ENCODE measurements at regions not wholly inside any gene's neighbourhood (a gene's known extent, or its start where the extent isn't known, plus 50 kb on each side); places are given as distances from the start of the nearest gene placed in this dataset.
"Not testable (repeated sequence)": the region's sequence is repeated elsewhere in the genome, so short reads cannot be mapped to it uniquely, and the experiment has no call there.

- Histone ChIP-seq H3K4me3 (no peak overlapping the region), H3K9me3 (peaks cover 0 to 5% (median 0%) of the 10 kb centered on the region in 12 donors), H3K36me3 (no peaks in the 10 kb centered on the region), H3K27me3 (peaks cover 0 to 6% (median 0%) of the 10 kb centered on the region in 9 donors), H3K27ac (no peak overlapping the region), H3K4me1 (no peaks in the 10 kb centered on the region)
- TF ChIP-seq POLR2A (IDR thresholded peaks at IDR 0.05) (no peak), CTCF (IDR thresholded peaks at IDR 0.05) (no peak)
- ATAC-seq, result no peak
- intact Hi-C loops (cut with DNase I), result no loop called here
- DNase-seq, result no peak
Observed at GRCh38 chrX:27254656-27255055, 208.5 kb downstream of the PPP4R3C start.

GRCh38 chrX:27251369-27251768 lies 211.8 kb downstream of the PPP4R3C start:
- ATAC-seq, result no peak
- Histone ChIP-seq H3K9me3 (peaks cover 0 to 3% (median 0%) of the 10 kb centered on the region in 12 donors), H3K27me3 (peaks cover 0 to 6% (median 0%) of the 10 kb centered on the region in 9 donors), H3K4me3 (no peak overlapping the region), H3K27ac (no peak overlapping the region), H3K36me3 (no peaks in the 10 kb centered on the region), H3K4me1 (no peaks in the 10 kb centered on the region)
- intact Hi-C loops (cut with DNase I), result no loop called here
- WGBS, 4 donors, result 42 to 68% (median 48%) methylated on average over 3 of the region's 3 CpGs
- DNase-seq, result no peak
- TF ChIP-seq POLR2A (IDR thresholded peaks at IDR 0.05), result no peak
- no peak for TF ChIP-seq CTCF (IDR thresholded peaks at IDR 0.05)

GRCh38 chrX:27242581-27242980 lies 220.6 kb downstream of the PPP4R3C start:
- 34 to 52% (median 39%) methylated on average over 1 of the region's 1 CpG for WGBS, 4 donors
- no peak for ATAC-seq
- Histone ChIP-seq H3K27ac (no peak overlapping the region), H3K36me3 (no peaks in the 10 kb centered on the region), H3K27me3 (no peaks in the 10 kb centered on the region), H3K4me3 (no peak overlapping the region), H3K9me3 (peaks cover 0 to 14% (median 0%) of the 10 kb centered on the region in 12 donors), H3K4me1 (no peaks in the 10 kb centered on the region)
- DNase-seq, result no peak
- TF ChIP-seq POLR2A (IDR thresholded peaks at IDR 0.05) (no peak), CTCF (IDR thresholded peaks at IDR 0.05) (no peak)
- intact Hi-C loops (cut with DNase I), result no loop called here

GRCh38 chrX:27241981-27242380 lies 221.2 kb downstream of the PPP4R3C start:
- no peaks in the 10 kb centered on the region for H3K27me3 ChIP-seq
- DNase-seq, result no peak
- no peak for ATAC-seq
- TF ChIP-seq CTCF (IDR thresholded peaks at IDR 0.05), result no peak
- no peak for TF ChIP-seq POLR2A (IDR thresholded peaks at IDR 0.05)
- H3K4me1 ChIP-seq, result no peaks in the 10 kb centered on the region
- no peaks in the 10 kb centered on the region for H3K36me3 ChIP-seq
- peaks cover 0 to 14% (median 0%) of the 10 kb centered on the region in 12 donors for H3K9me3 ChIP-seq
- H3K4me3 ChIP-seq, result no peak overlapping the region
- intact Hi-C loops (cut with DNase I), result no loop called here
- H3K27ac ChIP-seq, result no peak overlapping the region

- H3K27ac ChIP-seq; H3K27me3 ChIP-seq; H3K36me3 ChIP-seq; DNase-seq; H3K4me3 ChIP-seq; intact Hi-C loops (cut with DNase I); H3K4me1 ChIP-seq; ATAC-seq: not testable (repeated sequence)
- WGBS, 4 donors, result 84 to 96% (median 91%) methylated on average over 4 of the region's 4 CpGs
- peaks cover 0 to 14% (median 0%) of the 10 kb centered on the region in 12 donors for H3K9me3 ChIP-seq
Observed at GRCh38 chrX:27240042-27240441, 223.1 kb downstream of the PPP4R3C start.
